NT2/D1 (cell line): ENCODE measurements at regions not wholly inside any gene's neighbourhood (a gene's known extent, or its start where the extent isn't known, plus 50 kb on each side); places are given as distances from the start of the nearest gene placed in this dataset.

Experiments used
- SUZ12 ChIP-seq: IDR thresholded peaks from 2 replicates; pipeline ENCODE4 v1.6.1; 2011; ENCODE audit not compliant: insufficient read length, insufficient read depth; ENCODE audit errors: extremely low read depth
- YY1 ChIP-seq: IDR thresholded peaks from 2 replicates; pipeline ENCODE4 v1.6.1; 2011; ENCODE audit not compliant: insufficient read length, insufficient read depth
- ZNF274 ChIP-seq: IDR thresholded peaks from 2 replicates; pipeline ENCODE4 v1.6.1; 2011; ENCODE audit warnings: mild to moderate bottlenecking, low read depth, low read length

DNA sequence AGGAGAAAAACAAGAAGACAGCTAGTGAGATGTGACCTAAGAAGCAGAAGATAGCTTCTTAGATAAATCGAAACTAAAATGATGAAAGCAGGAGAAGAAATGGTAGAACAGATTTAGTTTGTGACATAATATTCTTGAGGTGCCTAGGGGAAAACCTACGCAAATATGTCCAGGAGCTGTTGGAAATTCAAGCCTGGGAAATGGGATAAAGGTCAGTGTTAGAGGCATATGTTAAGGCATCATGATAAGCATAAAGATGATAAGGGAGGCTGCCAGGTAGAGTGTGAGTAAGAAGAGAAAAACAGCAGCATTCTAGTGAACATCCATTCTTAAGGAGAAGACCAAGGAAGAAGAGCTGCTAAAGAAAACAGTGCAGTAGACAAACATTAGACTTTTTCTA, 109.6 kb upstream of the LGR5 start:
- TF ChIP-seq ZNF274 (no peak), YY1 (no peak), SUZ12 (no peak)
